ENCODE measurements at regions not wholly inside any gene's neighbourhood (a gene's known extent, or its start where the extent isn't known, plus 50 kb on each side); places are given as distances from the start of the nearest gene placed in this dataset.

DNA sequence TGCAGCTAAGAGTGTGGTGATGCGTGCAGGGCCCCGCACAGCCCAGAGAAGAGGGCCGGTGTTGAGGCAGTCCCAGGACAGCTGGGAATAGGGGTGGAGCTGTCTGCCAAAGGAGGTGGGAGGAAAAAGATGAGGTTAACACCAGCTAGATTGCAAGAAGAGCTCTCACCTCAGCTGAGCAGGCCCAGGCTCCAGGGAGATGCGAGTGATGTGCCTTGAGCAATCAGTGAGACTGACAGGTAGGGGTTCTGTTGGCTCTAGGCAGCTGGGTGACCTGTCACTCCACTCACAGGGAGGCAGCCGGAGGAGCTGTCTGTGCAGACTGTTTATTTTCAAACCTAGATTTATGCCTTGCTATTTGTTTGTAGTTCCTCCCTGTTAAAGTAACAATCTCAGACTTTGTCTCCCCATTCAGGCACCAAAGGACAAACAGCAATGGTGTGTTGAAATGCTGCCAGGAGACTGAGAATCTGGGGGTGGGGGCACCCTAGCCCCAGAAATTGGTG is 205.1 kb upstream of the CXCL12 start:
- ATAC-seq (ENCODE audit: low FRiP score) (no peak), DNase-seq (ENCODE audit: low spot score) (no peak)
- TF ChIP-seq, protein P1, sequence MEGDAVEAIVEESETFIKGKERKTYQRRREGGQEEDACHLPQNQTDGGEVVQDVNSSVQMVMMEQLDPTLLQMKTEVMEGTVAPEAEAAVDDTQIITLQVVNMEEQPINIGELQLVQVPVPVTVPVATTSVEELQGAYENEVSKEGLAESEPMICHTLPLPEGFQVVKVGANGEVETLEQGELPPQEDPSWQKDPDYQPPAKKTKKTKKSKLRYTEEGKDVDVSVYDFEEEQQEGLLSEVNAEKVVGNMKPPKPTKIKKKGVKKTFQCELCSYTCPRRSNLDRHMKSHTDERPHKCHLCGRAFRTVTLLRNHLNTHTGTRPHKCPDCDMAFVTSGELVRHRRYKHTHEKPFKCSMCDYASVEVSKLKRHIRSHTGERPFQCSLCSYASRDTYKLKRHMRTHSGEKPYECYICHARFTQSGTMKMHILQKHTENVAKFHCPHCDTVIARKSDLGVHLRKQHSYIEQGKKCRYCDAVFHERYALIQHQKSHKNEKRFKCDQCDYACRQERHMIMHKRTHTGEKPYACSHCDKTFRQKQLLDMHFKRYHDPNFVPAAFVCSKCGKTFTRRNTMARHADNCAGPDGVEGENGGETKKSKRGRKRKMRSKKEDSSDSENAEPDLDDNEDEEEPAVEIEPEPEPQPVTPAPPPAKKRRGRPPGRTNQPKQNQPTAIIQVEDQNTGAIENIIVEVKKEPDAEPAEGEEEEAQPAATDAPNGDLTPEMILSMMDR (IDR thresholded peaks at IDR 0.05), result no peak

DNA sequence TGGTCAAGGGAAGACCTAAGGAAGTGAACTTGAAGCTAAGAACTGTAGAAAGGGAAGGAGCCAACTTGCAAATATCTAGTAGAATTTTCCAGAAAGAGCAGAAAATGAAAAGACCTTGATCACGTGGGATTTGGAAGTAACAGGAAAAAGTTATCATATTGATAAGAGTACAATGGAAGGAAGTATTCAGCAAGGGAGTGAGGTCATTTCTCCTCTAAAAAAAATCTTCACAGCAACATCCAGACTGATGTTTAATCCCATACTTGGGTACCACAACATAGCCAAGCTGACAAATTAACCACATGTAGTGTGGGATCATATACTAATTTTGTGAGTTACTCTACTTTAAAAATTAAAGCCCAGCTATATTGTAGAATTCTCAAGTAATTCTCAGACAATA is 207.0 kb upstream of the CXCL12 start:
- no peak for ATAC-seq (ENCODE audit: low FRiP score)
- TF ChIP-seq, protein P1 (IDR thresholded peaks at IDR 0.05), result no peak
- DNase-seq (ENCODE audit: low spot score), result no peak

DNA sequence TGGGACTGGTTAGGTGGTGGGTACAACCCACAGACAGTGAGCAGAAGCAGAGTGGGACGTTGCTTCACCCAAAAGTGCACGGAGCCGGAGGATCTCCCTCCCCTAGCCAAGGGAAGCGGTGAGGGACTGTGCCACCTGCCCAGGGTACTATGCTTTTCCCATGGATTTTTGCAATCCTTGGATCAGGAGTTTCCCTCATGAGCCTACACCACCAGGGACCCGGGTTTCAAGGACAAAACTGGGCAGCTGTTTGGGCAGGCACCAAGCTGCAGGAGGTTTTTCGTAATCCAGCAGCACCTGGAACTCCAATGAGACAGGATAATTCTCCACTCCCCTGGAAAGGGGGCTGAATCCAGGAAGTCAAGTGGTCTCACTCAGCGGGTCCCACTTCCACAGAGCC is 209.1 kb upstream of the CXCL12 start:
- ATAC-seq (ENCODE audit: low FRiP score), result no peak
- TF ChIP-seq, protein P1 (IDR thresholded peaks at IDR 0.05), result no peak
- no peak for DNase-seq (ENCODE audit: low spot score)

DNA sequence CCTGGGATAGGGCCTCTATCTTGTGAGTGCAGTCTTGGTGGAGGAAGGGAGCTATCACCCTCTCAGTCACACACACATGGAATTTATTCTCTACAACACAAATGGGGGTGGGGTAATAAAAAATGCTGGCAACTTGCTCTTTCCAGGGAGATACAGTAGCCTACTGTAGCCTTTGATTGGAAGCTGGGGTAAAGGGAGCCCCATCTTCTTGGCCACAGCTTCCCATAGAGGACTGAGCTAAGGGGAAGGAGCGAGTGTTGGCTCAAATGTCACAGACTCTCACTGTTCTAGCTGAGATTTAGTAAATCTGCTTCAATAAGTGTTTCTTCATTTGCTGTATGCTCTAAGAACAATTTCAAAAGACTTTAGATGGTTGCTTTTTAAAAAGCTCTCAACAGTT is 222.2 kb upstream of the CXCL12 start:
- DNase-seq (ENCODE audit: low spot score) (no peak), ATAC-seq (ENCODE audit: low FRiP score) (no peak)
- TF ChIP-seq, protein P1 (IDR thresholded peaks at IDR 0.05), result no peak

DNA sequence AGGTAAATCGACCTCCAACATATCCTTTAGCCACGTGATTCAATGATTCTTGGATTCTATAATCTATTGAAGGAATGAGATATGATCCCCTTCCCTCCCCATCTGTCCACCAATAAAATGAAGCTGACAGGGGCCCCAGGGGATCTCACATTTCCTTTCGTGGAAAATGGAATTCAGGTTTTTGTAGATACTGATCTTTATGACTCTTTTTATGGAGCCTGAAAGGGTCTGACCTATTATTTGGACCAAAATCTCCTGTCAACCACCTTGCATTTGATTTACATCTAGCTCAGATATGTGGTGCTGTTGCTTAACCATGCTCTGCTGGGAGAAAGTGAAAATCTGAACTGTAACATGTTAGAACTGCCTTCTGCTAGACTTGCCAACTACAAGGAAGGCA is 234.0 kb upstream of the CXCL12 start:
- TF ChIP-seq, protein P1 (IDR thresholded peaks at IDR 0.05), result no peak
- DNase-seq (ENCODE audit: low spot score) (no peak), ATAC-seq (ENCODE audit: low FRiP score) (no peak)

DNA sequence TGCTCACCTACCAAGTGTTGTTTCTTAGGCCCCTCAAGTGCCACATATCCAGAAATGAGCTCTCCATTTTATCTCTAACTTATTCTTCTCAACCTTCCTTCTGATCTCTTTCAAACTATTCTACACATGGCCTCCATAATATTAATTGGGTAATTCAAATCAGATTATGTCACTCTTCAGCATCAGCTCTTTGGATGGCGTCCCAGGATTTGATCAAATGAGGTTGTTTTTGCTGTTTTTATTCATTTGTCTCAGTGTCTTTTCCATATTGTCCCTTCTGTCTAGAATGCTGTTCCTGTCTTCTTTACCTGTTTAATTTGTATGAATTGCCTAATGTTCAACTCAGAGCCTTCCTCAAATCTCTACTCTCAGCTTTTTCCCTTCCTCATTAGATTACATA is 234.6 kb upstream of the CXCL12 start:
- DNase-seq (ENCODE audit: low spot score) (no peak), ATAC-seq (ENCODE audit: low FRiP score) (no peak)
- TF ChIP-seq, protein P1 (IDR thresholded peaks at IDR 0.05), result no peak

DNA sequence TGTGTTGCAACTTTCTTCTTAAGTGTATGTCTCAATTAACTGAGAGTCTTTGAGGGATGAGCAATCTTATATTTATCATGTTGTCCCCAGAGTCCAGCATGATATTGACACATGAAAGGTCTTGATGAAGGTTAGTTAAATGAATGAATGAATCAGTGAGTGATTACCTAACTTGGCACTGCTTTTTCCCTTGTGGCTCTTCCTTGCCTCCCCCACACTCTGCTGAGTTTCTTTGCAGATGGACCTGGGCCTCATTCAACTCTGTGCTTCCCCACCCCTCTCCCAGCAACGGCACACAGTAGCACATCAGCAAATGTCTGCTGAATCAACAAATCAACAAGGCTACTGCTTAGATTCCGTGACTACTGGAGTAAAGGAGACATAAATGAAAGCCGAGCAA is 235.1 kb upstream of the CXCL12 start:
- DNase-seq (ENCODE audit: low spot score), result no peak
- TF ChIP-seq, protein P1 (IDR thresholded peaks at IDR 0.05), result no peak
- ATAC-seq (ENCODE audit: low FRiP score), result no peak
